ENCODE measurements at regions not wholly inside any gene's neighbourhood (a gene's known extent, or its start where the extent isn't known, plus 50 kb on each side); places are given as distances from the start of the nearest gene placed in this dataset.

DNA sequence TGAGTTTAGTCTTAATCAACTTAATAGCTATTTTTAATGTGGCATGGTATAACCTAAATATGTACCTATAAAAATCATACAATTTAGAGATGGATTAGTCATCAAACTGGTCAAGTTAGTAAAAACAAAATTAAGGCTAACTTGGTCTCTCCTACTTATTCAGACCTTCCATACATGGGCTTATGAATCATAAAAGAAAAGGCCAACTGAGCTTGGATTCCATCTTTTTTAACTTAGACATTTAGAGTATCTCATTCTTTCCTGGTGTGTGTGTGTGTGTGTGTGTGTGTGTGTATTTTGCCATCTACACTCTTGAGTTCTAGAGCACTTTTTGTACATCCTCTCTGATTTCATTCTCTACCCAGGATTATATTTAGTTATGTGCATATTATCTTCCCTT, 637.5 kb downstream of the PLCL1 start:
- no peak for TF ChIP-seq EZH2 (IDR thresholded peaks at IDR 0.05; ENCODE audit: borderline replicate concordance, insufficient read depth, low read depth, low read length, poor library complexity, severe bottlenecking)
- TF ChIP-seq, protein P1, sequence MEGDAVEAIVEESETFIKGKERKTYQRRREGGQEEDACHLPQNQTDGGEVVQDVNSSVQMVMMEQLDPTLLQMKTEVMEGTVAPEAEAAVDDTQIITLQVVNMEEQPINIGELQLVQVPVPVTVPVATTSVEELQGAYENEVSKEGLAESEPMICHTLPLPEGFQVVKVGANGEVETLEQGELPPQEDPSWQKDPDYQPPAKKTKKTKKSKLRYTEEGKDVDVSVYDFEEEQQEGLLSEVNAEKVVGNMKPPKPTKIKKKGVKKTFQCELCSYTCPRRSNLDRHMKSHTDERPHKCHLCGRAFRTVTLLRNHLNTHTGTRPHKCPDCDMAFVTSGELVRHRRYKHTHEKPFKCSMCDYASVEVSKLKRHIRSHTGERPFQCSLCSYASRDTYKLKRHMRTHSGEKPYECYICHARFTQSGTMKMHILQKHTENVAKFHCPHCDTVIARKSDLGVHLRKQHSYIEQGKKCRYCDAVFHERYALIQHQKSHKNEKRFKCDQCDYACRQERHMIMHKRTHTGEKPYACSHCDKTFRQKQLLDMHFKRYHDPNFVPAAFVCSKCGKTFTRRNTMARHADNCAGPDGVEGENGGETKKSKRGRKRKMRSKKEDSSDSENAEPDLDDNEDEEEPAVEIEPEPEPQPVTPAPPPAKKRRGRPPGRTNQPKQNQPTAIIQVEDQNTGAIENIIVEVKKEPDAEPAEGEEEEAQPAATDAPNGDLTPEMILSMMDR (IDR thresholded peaks at IDR 0.05) = no peak
